ENCODE measurements at regions not wholly inside any gene's neighbourhood (a gene's known extent, or its start where the extent isn't known, plus 50 kb on each side); places are given as distances from the start of the nearest gene placed in this dataset.

- TF ChIP-seq CTCF (IDR thresholded peaks at IDR 0.05): no peak
Measured at GRCh38 chr13:106048386-106048785, 487.1 kb downstream of the EFNB2 start.

- no peak for TF ChIP-seq CTCF (IDR thresholded peaks at IDR 0.05)
Measured at GRCh38 chr13:106047859-106048258, 487.6 kb downstream of the EFNB2 start.

GRCh38 chr13:106042996-106043581 lies 492.4 kb downstream of the EFNB2 start:
- no peak for TF ChIP-seq CTCF (IDR thresholded peaks at IDR 0.05)

GRCh38 chr13:106041445-106041844 lies 494.0 kb downstream of the EFNB2 start:
- no peak for TF ChIP-seq CTCF (IDR thresholded peaks at IDR 0.05)

- no peak for TF ChIP-seq CTCF (IDR thresholded peaks at IDR 0.05)
Measured at GRCh38 chr13:106038752-106039151, 496.7 kb downstream of the EFNB2 start.

- peak; percentile 10; the same call in 1 of the 2 replicates for TF ChIP-seq CTCF (IDR thresholded peaks at IDR 0.05)
Measured at GRCh38 chr13:106036870-106037269, 498.6 kb downstream of the EFNB2 start.

GRCh38 chr13:106034201-106034600 lies 501.3 kb downstream of the EFNB2 start:
- TF ChIP-seq CTCF (IDR thresholded peaks at IDR 0.05): no peak

- no peak for TF ChIP-seq CTCF (IDR thresholded peaks at IDR 0.05)
Measured at GRCh38 chr13:106033659-106034058, 501.8 kb downstream of the EFNB2 start.
